Epidermal melanocyte (primary cell): ENCODE measurements at regions not wholly inside any gene's neighbourhood (a gene's known extent, or its start where the extent isn't known, plus 50 kb on each side); places are given as distances from the start of the nearest gene placed in this dataset.
A peak's percentile ranks its signal among the peaks of the same experiment; 100 is the strongest.

ENCODE experiments used
- DNase-seq: peaks from one replicate; pipeline ENCODE4 v3.0.0; 2011; ENCODE audit warnings: low spot score; ENCODE audit not compliant: insufficient read length

- no peak for DNase-seq
These were observed 417.0 kb downstream of the ZNF521 start for GRCh38 chr18:24935008-24935407.

DNA sequence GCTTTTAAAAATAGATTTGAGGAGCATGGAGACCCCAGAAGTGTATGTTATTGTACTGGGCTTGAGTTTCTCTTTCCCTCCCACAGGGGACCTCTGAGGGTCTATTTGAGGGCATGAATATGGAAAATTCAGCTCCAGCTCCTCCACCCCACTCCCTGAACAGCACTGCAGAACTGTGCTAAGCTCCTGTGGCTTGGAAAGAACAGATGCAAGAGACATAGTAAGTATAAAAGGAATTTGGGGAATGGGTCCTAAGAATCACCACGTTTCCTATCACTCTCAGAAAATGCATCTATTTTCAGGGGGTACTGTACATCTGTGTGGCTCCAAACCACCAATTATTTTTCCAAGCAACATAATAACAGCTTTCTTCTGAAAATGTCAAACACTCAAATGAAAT lies 416.1 kb downstream of the ZNF521 start:
- no peak for DNase-seq

- DNase-seq: no peak
These were observed 415.3 kb downstream of the ZNF521 start for GRCh38 chr18:24936691-24937090.

- no peak for DNase-seq
These were observed 414.2 kb downstream of the ZNF521 start for GRCh38 chr18:24937639-24938275.

DNA sequence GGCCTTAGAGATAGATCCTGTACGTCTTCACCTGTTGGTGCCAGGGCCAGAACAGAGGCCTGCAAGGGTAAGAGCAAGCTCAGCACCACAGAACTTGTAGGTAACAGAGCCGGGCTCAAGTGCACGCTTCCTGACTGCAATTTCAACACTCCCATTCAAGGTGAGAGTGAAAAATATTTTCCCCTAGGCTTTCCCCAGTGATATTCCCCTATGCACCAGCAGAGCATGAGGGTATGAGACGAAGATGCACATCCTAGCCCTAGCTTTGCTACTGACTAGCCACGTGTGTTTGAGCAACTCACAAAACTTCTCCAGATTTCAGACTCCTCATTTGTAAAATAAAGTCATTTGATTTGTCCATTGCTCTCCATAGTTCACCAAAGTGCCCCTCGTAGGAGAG lies 411.6 kb downstream of the ZNF521 start:
- no peak for DNase-seq

GRCh38 chr18:24941174-24941951 lies 410.6 kb downstream of the ZNF521 start:
- no peak for DNase-seq

DNA sequence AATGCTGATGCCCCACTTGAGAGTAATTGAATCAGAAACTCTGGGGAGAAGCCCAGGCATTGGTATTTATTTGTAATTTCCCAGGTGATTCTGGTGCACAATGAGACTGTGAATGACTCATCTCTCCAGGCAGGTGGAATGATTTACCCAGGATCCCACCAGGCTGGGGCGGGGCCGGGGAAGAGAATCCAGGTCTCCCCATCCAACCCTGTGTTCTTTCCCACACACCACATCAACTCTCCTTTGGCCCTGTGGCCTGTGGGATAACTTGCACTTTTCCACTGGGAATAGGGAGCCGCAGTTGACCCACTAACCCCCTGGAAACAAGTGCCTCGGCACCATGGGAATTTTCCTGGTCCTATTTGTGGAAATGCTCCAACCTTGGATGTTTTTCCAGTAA lies 409.8 kb downstream of the ZNF521 start:
- DNase-seq: no peak

- no peak for DNase-seq
These were observed 404.3 kb downstream of the ZNF521 start for GRCh38 chr18:24947521-24948305.

GRCh38 chr18:24949908-24950307 lies 402.1 kb downstream of the ZNF521 start:
- DNase-seq: no peak

GRCh38 chr18:24954341-24954740 lies 397.6 kb downstream of the ZNF521 start:
- no peak for DNase-seq

DNA sequence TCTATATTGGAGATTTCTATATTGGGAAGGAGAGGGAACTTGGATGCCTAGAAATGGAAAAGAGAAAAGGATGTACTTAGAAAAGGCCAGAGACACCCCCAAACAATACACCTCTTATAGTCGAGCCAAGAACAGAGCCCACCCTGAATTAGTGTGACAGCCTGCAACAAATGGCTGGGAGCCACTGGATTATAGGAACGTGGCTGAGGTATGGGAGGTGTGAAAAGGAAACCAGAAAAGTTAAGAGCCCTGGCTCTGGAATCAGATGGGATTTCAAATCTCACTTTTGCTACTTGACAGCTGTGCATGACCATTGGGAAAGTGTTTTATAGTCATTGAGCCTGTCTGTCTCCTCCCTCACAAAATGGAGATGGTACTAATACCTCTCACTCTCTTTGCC lies 394.0 kb downstream of the ZNF521 start:
- DNase-seq: no peak

DNA sequence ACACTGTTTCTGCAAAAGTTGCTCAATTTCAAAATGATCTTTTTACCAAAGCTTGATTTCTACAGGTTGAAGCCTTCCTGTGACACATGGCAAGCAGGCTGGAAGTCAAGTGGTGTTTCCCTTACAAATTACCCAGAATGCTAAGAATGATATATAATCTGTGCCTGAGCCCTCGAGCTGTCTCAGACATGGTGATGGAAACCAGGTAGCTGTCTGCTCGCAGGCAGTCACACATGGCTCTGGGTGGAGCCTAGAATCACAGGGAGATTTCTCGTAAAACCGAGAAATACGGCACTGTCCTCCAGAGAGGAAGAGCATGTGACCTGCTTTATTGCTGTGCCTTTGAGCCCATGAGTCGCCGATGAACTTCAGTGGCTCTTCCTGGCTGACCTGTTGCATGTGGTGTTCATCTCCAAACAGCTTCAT lies 392.9 kb downstream of the ZNF521 start:
- DNase-seq: no peak

GRCh38 chr18:24964216-24964615 lies 387.8 kb downstream of the ZNF521 start:
- DNase-seq: no peak

DNA sequence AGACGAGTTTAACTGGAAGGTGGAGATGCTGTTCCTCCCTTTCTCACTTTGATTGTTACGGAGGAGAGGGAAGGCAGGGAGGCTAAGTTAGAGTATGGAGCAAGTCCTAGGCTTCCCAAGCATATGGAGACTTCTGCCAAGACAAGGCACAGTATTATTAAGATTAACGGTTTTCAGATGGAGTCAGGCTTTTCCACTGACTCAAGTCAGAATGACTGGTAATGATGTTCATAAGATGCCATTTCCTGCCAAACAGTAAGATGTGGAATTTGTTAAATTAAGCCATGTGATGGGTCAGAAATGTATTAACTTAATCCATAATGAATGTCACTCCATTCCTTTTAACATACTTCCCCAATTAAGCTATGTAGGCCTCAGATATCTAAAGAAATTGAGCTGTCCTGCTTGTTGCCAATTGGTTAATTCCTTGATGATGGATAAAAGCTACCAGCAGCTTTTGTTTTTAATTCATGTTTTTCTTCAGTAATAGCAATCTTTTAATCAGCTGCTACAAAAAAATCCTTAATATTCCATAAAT lies 383.7 kb downstream of the ZNF521 start:
- DNase-seq: peak; percentile 40

DNA sequence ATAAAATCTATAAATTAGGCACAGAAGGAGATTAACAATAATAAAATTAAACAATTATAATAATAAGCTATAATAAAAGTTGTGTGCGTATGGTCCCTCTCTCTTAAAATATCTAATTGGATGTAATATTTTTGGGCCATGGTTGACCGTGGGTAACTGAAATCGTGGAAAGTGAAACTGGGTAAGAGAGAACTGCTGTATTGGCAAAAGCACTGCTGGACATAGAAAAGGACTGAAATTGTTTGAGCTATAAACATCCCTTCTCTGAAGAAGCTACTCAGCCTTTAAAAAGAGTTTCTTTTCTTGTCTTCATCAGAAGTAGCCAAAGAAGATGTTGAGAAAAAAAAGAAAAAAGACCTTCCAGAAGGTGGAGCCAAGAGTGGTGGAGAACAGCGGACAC lies 379.4 kb downstream of the ZNF521 start:
- DNase-seq: no peak

DNA sequence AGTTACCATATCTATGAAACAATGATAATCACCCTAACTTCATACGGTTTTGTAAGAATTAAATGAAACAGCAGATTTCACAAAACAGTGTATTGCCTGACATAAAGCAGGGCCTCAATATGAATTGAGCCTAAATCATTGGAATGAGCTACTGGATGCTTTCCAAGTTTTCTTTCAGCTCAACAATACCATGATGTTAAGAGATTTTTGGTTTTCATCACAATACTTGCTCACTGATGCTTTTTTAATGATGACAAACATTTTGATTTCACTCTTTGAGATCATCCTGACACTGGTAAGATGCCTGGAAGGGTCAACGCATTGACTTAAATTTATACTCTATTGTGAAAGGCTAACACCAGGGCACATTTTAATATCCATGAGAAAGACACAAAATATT lies 377.5 kb downstream of the ZNF521 start:
- DNase-seq: no peak

DNA sequence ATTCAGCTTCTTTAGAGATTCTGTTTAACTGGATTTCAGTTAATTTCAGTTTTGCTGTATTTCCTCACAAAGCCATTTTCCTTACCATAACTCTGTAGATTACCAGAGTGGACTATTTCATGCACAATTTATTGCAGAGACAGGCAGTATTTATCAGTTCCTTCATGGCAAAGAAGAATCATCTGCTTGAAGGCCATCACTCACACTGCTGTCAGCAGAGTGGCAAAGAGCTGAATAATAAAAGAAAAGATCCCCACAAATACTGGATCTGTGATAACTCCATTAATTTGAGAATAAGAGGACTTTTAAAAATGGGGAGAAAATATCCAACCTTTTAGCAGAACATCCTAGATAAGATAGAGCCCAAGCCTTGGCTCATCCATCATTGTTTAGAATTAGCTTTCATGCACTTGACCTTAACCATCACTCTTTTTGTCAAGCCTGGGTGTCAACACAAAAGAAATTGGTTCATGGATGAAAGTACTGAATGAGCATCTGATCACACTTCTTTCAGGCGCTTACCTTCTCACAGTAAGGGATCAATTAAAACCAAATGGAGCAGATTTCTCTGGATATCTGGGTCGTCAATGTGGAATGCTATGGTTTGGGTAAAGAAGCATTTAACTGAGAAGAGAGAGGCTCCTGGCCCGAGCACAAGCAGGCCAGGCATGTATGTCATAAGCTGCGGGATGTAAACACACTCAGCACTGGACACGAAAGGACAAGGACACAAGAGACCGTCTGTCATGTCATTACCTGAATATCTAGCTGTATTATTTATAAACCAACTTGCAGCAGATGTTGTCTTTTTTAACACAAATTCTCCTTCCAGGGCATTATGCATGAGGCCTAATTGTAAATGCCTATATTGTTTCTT lies 376.2 kb downstream of the ZNF521 start:
- no peak for DNase-seq

DNA sequence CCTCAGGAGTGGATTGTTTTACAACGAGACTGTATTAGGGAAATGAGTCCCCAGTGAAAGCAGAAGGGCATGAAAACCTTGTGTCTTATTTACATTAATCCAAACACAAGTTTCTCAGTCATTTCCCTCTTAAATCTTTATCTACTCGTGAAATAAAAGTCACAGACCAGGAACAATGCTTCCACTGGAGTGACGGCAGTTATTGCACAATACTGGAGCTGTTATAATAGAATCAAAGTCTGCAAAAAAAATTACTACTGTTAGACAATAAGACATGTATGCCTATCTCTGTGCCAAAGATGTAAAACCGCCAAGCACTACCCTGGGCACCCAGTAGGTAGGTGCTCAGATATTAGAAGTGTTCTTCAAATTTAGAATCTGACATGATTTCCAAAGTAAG lies 375.5 kb downstream of the ZNF521 start:
- no peak for DNase-seq

GRCh38 chr18:24979235-24979634 lies 372.7 kb downstream of the ZNF521 start:
- DNase-seq: no peak

DNA sequence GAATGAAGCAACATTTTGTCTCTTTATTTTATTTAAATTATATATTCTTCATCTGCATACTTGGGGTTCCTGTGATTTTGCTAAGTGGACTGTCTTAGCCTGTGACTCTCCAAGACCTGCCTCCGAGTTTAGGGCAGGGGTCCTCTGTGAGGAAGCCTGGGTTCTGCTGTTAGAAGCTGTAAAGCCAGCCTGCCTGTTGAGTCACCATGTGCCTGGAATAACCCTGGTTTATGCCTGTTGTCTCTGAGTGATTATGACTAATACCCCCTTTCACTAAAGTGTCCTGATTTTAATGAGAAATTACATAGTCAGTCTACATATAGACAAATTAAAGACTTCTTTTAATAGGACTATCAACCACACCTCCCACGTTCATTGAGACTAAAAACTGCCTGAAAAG lies 369.1 kb downstream of the ZNF521 start:
- no peak for DNase-seq

- no peak for DNase-seq
These were observed 368.3 kb downstream of the ZNF521 start for GRCh38 chr18:24983566-24984139.
